Thyroid gland (tissue), 4 donors: ENCODE measurements at regions not wholly inside any gene's neighbourhood (a gene's known extent, or its start where the extent isn't known, plus 50 kb on each side); places are given as distances from the start of the nearest gene placed in this dataset.
"Not testable (repeated sequence)": the region's sequence is repeated elsewhere in the genome, so short reads cannot be mapped to it uniquely, and the experiment has no call there.

Experiments used
- DNase-seq, 2 donors: peaks; one replicate each; pipeline ENCODE4 v3.0.0-alpha.2; 2019
- H3K27ac ChIP-seq, 3 donors: fragments of 200-600 bp; sonication (generic); 1 replicate in 2 of 3; 2 replicates in 1 of 3; pipeline ENCODE4 v1.5.1; 2016 to 2019; ENCODE audit warnings: mild to moderate bottlenecking in 1 of 3, moderate library complexity in 1 of 3
- H3K27me3 ChIP-seq: fragments of 200-600 bp; sonication (generic); one replicate; pipeline ENCODE4 v1.5.1; 2019
- H3K36me3 ChIP-seq, 2 donors: fragments of 200-600 bp; sonication (generic); one replicate each; pipeline ENCODE4 v1.5.1; 2016 to 2019
- H3K4me1 ChIP-seq, 2 donors: fragments of 200-600 bp; sonication (generic); one replicate each; pipeline ENCODE4 v1.5.1; 2017 to 2019
- H3K4me3 ChIP-seq, 3 donors: fragments of 200-600 bp; sonication (generic); replicated peaks in 1 of 3; 1 replicate in 2 of 3; 2 replicates in 1 of 3; pipeline ENCODE4 v1.5.1; 2016; ENCODE audit warnings: mild to moderate bottlenecking in 1 of 3
- H3K9me3 ChIP-seq: fragments of 200-600 bp; sonication (generic); one replicate; pipeline ENCODE4 v1.5.1; 2017
- CTCF ChIP-seq, 6 experiments: fragments of 200-600 bp in 3 of 6; fragments of 450-650 bp in 3 of 6; sonication (generic) in 3 of 6; IDR thresholded peaks; one replicate each; pipeline ENCODE4 v1.5.1; 2016 to 2019; ENCODE audit warnings: antibody characterized with exemption in 6 of 6, mild to moderate bottlenecking in 2 of 6, inconsistent platforms in 1 of 6, moderate library complexity in 1 of 6
- POLR2A ChIP-seq, 2 donors: fragments of 450-650 bp; IDR thresholded peaks; one replicate each; pipeline ENCODE4 v1.6.1; 2017; ENCODE audit warnings: antibody characterized with exemption in 2 of 2, mild to moderate bottlenecking in 2 of 2, moderate library complexity in 1 of 2
- WGBS, 2 donors: methylation state at CpG; one replicate each; pipeline ENCODE4 v1.1.5; 2017; 5-methylcytosine and 5-hydroxymethylcytosine counted together
- intact Hi-C: fragments of 100-400 bp; cut with DNase I; formaldehyde crosslinking; loops from one replicate; pipeline ENCODE4 v1.15.1; 2023

- 82 to 86% methylated on average over 2 of the region's 2 CpGs for WGBS, 2 donors
- DNase-seq = no peak
- TF ChIP-seq POLR2A (IDR thresholded peaks at IDR 0.05) (no peak), CTCF (IDR thresholded peaks at IDR 0.05) (no peak)
- H3K27ac ChIP-seq = peak overlapping the region in 2 of 3 donors; percentile 81 to 85
- peaks cover 21 to 41% of the 10 kb centered on the region in 2 donors for H3K4me1 ChIP-seq
- H3K9me3 ChIP-seq = no peaks in the 10 kb centered on the region
- intact Hi-C loops = no loop called here
- no peaks in the 10 kb centered on the region for H3K27me3 ChIP-seq
- no peak overlapping the region for H3K4me3 ChIP-seq
- no peaks in the 10 kb centered on the region for H3K36me3 ChIP-seq
Observed at GRCh38 chr2:64274399-64275173, 130.4 kb upstream of the PELI1 start.

- intact Hi-C loops = no loop called here
- no peak for DNase-seq
- H3K27me3 ChIP-seq = no peaks in the 10 kb centered on the region
- no peaks in the 10 kb centered on the region for H3K36me3 ChIP-seq
- no peaks in the 10 kb centered on the region for H3K9me3 ChIP-seq
- no peak overlapping the region for H3K4me3 ChIP-seq
- no peak overlapping the region for H3K27ac ChIP-seq
- TF ChIP-seq POLR2A (IDR thresholded peaks at IDR 0.05) (no peak), CTCF (IDR thresholded peaks at IDR 0.05) (no peak)
- peaks cover 21 to 41% of the 10 kb centered on the region in 2 donors for H3K4me1 ChIP-seq
Observed at GRCh38 chr2:64275174-64275466, 130.9 kb upstream of the PELI1 start.

- Histone ChIP-seq H3K36me3 (no peaks in the 10 kb centered on the region), H3K9me3 (no peaks in the 10 kb centered on the region), H3K4me1 (peaks cover 21 to 41% of the 10 kb centered on the region in 2 donors), H3K27ac (peak overlapping the region; percentile 58 to 75 (median 68)), H3K4me3 (no peak overlapping the region), H3K27me3 (no peaks in the 10 kb centered on the region)
- 66 to 77% methylated on average over 3 of the region's 3 CpGs for WGBS, 2 donors
- TF ChIP-seq CTCF (IDR thresholded peaks at IDR 0.05) (no peak), POLR2A (IDR thresholded peaks at IDR 0.05) (no peak)
- intact Hi-C loops = no loop called here
- peak in 1 of 2 donors; percentile 51 for DNase-seq
Observed at GRCh38 chr2:64276417-64277095, 132.3 kb upstream of the PELI1 start.

- H3K27me3 ChIP-seq = no peaks in the 10 kb centered on the region
- intact Hi-C loops = no loop called here
- no peak overlapping the region for H3K4me3 ChIP-seq
- TF ChIP-seq CTCF (IDR thresholded peaks at IDR 0.05) (no peak), POLR2A (IDR thresholded peaks at IDR 0.05) (no peak)
- H3K27ac ChIP-seq = peak overlapping the region; percentile 58 to 75 (median 68)
- WGBS, 2 donors = 79 to 80% methylated on average over 9 of the region's 9 CpGs
- no peaks in the 10 kb centered on the region for H3K9me3 ChIP-seq
- no peaks in the 10 kb centered on the region for H3K36me3 ChIP-seq
- no peak for DNase-seq
- peaks cover 21 to 41% of the 10 kb centered on the region in 2 donors for H3K4me1 ChIP-seq
Observed at GRCh38 chr2:64277101-64277849, 133.1 kb upstream of the PELI1 start.

GRCh38 chr2:64280812-64281211 is 136.6 kb upstream of the PELI1 start:
- WGBS, 2 donors = 86 to 89% methylated on average over 1 to 2 of the region's 2 CpGs

More at GRCh38 chr2:64280812-64281211, 136.6 kb upstream of the PELI1 start:
- H3K9me3 ChIP-seq, H3K27ac ChIP-seq, DNase-seq, H3K27me3 ChIP-seq, H3K36me3 ChIP-seq, intact Hi-C loops, H3K4me3 ChIP-seq: not testable (repeated sequence)
- H3K4me1 ChIP-seq = peaks cover 12 to 14% of the 10 kb centered on the region in 2 donors
